Neural cell (in vitro differentiated cells): ENCODE measurements at regions not wholly inside any gene's neighbourhood (a gene's known extent, or its start where the extent isn't known, plus 50 kb on each side); places are given as distances from the start of the nearest gene placed in this dataset.

Experiments
- H2AFZ ChIP-seq: fragments of 200-600, 300-800 bp; sonication (generic), shearing (Covaris generic); 2 replicates; pipeline ENCODE4 v1.6.0; 2014; ENCODE audit warnings: low read depth, mild to moderate bottlenecking, antibody characterized with exemption, low read length, moderate library complexity
- H3F3A ChIP-seq: fragments of 200-600 bp; shearing (Covaris generic); 2 replicates; pipeline ENCODE4 v1.6.1; 2016; ENCODE audit warnings: mild to moderate bottlenecking, moderate library complexity, mixed read lengths, antibody characterized with exemption, low read length; ENCODE audit not compliant: insufficient read depth, poor library complexity, severe bottlenecking
- H3K27ac ChIP-seq: fragments of 200-600, 300-800 bp; sonication (generic), shearing (Covaris generic); 2 replicates; pipeline ENCODE4 v1.5.1; 2014; ENCODE audit warnings: mild to moderate bottlenecking, low read length, moderate library complexity
- H3K27me3 ChIP-seq: fragments of 300-800, 200-600 bp; sonication (generic), shearing (Covaris generic); 2 replicates; pipeline ENCODE4 v1.6.0; 2014; ENCODE audit warnings: mild to moderate bottlenecking, low read depth, low read length, moderate library complexity; ENCODE audit not compliant: insufficient read depth
- H3K36me3 ChIP-seq: fragments of 300-800, 200-600 bp; sonication (generic), shearing (Covaris generic); 2 replicates; pipeline ENCODE4 v1.5.1; 2014; ENCODE audit warnings: mild to moderate bottlenecking, antibody characterized with exemption, low read length, moderate library complexity; ENCODE audit not compliant: insufficient read depth
- H3K4me2 ChIP-seq: fragments of 300-800, 200-600 bp; sonication (generic), shearing (Covaris generic); 2 replicates; pipeline ENCODE4 v1.6.0; 2014; ENCODE audit warnings: mild to moderate bottlenecking, low read length
- H3K4me3 ChIP-seq: fragments of 300-800, 200-600 bp; sonication (generic), shearing (Covaris generic); 2 replicates; pipeline ENCODE4 v1.5.1; 2014; ENCODE audit warnings: mild to moderate bottlenecking, low read length, moderate library complexity
- H3K79me2 ChIP-seq: fragments of 200-600 bp; shearing (Covaris generic); replicated peaks from 2 replicates; pipeline ENCODE4 v1.6.0; 2014; ENCODE audit warnings: mild to moderate bottlenecking, low read length, moderate library complexity; ENCODE audit not compliant: insufficient read depth
- H3K9ac ChIP-seq: fragments of 300-800, 200-600 bp; sonication (generic), shearing (Covaris generic); 2 replicates; pipeline ENCODE4 v1.6.1; 2016; ENCODE audit warnings: mild to moderate bottlenecking, low read length, mixed read lengths
- H3K9me2 ChIP-seq: fragments of 200-600 bp; shearing (Covaris generic); 2 replicates; pipeline ENCODE4 v1.6.1; 2016; ENCODE audit warnings: mild to moderate bottlenecking, low read length, mixed read lengths; ENCODE audit not compliant: insufficient read depth
- H3K9me3 ChIP-seq: fragments of 200-600, 300-800 bp; sonication (generic), shearing (Covaris generic); 2 replicates; pipeline ENCODE4 v1.6.1; 2016; ENCODE audit warnings: mild to moderate bottlenecking, mixed run types, low read length, moderate library complexity, mixed read lengths
- H4K20me1 ChIP-seq: fragments of 200-600 bp; shearing (Covaris generic); 2 replicates; pipeline ENCODE4 v1.6.1; 2016; ENCODE audit warnings: mild to moderate bottlenecking, mixed run types; ENCODE audit not compliant: insufficient read depth
- CTCF ChIP-seq: fragments of 450-650 bp; IDR thresholded peaks from 2 replicates; pipeline ENCODE4 v1.5.1; 2014; ENCODE audit warnings: antibody characterized with exemption, mild to moderate bottlenecking, moderate library complexity; ENCODE audit not compliant: poor library complexity, severe bottlenecking
- EP300 ChIP-seq: fragments of 450-650 bp; conservative IDR thresholded peaks from 2 replicates; pipeline ENCODE4 v1.6.1; 2014; ENCODE audit warnings: antibody characterized with exemption, mild to moderate bottlenecking, moderate library complexity; ENCODE audit not compliant: poor library complexity, severe bottlenecking
- EZH2 ChIP-seq: fragments of 200-600, 300-800 bp; shearing (Covaris generic), sonication (generic); IDR thresholded peaks from 2 replicates; pipeline ENCODE4 v1.6.1; 2014; ENCODE audit warnings: antibody characterized with exemption, low read length, borderline replicate concordance, mild to moderate bottlenecking; ENCODE audit not compliant: insufficient read depth, poor library complexity, severe bottlenecking
- MXI1 ChIP-seq: fragments of 450-650 bp; conservative IDR thresholded peaks from 2 replicates; pipeline ENCODE4 v1.6.1; 2014; ENCODE audit warnings: antibody characterized with exemption, mild to moderate bottlenecking; ENCODE audit not compliant: poor library complexity, severe bottlenecking
- POLR2AphosphoS5 ChIP-seq: IDR thresholded peaks from 2 replicates; pipeline ENCODE4 v1.6.1; 2012
- RAD21 ChIP-seq: fragments of 450-650 bp; conservative IDR thresholded peaks from 2 replicates; pipeline ENCODE4 v1.6.1; 2014; ENCODE audit warnings: antibody characterized with exemption, mild to moderate bottlenecking, moderate library complexity
- REST ChIP-seq: IDR thresholded peaks from 2 replicates; pipeline ENCODE4 v1.6.1; 2012; ENCODE audit warnings: borderline replicate concordance
- SMC3 ChIP-seq: fragments of 450-650 bp; conservative IDR thresholded peaks from 2 replicates; pipeline ENCODE4 v1.6.1; 2014; ENCODE audit warnings: antibody characterized with exemption, mild to moderate bottlenecking, moderate library complexity; ENCODE audit not compliant: poor library complexity
- TAF1 ChIP-seq: IDR thresholded peaks from 2 replicates; pipeline ENCODE4 v1.6.1; 2012; ENCODE audit warnings: low read depth

- Histone ChIP-seq H2AFZ (no peak overlapping the region), H3K79me2 (no peaks in the 10 kb centered on the region), H3K9me2 (no peaks in the 10 kb centered on the region), H3K9me3 (no peaks in the 10 kb centered on the region), H3F3A (no peaks in the 10 kb centered on the region), H3K36me3 (no peaks in the 10 kb centered on the region), H3K27ac (no peak overlapping the region), H3K4me3 (no peak overlapping the region), H4K20me1 (no peaks in the 10 kb centered on the region), H3K27me3 (no peaks in the 10 kb centered on the region), H3K4me2 (no peak overlapping the region), H3K9ac (no peak overlapping the region)
- TF ChIP-seq SMC3 (no peak), CTCF (no peak), POLR2AphosphoS5 (no peak), TAF1 (no peak), EP300 (no peak), RAD21 (no peak), EZH2 (no peak), MXI1 (no peak), REST (no peak)
Measured at GRCh38 chr2:204218040-204218439, 281.5 kb downstream of the ICOS start.

- Histone ChIP-seq H3K4me2 (no peak overlapping the region), H3K27me3 (no peaks in the 10 kb centered on the region), H3K9me2 (no peaks in the 10 kb centered on the region), H3K4me3 (no peak overlapping the region), H3K36me3 (no peaks in the 10 kb centered on the region), H2AFZ (no peak overlapping the region), H4K20me1 (no peaks in the 10 kb centered on the region), H3F3A (no peaks in the 10 kb centered on the region), H3K9me3 (no peaks in the 10 kb centered on the region), H3K27ac (no peak overlapping the region), H3K79me2 (no peaks in the 10 kb centered on the region), H3K9ac (no peak overlapping the region)
- TF ChIP-seq REST, result no peak
- TF ChIP-seq POLR2AphosphoS5, result no peak
- TF ChIP-seq EP300, result no peak
- no peak for TF ChIP-seq TAF1
- TF ChIP-seq MXI1, result no peak
- no peak for TF ChIP-seq CTCF
- TF ChIP-seq EZH2, result no peak
- TF ChIP-seq SMC3, result no peak
- no peak for TF ChIP-seq RAD21
Measured at GRCh38 chr2:204219196-204219595, 282.6 kb downstream of the ICOS start.
